ENCODE measurements at regions not wholly inside any gene's neighbourhood (a gene's known extent, or its start where the extent isn't known, plus 50 kb on each side); places are given as distances from the start of the nearest gene placed in this dataset.

GRCh38 chr21:34022627-34023335, 50.6 kb upstream of the MRPS6 start:
- Histone ChIP-seq H3K4me3 (ENCODE audit: insufficient read depth, low read depth, low read length) (no peak overlapping the region), H3K27me3 (ENCODE audit: control insufficient read depth, insufficient read depth, low read length, poor library complexity, severe bottlenecking) (no peaks in the 10 kb centered on the region), H3K9me3 (ENCODE audit: control insufficient read depth, low read length) (no peaks in the 10 kb centered on the region), H3K4me1 (ENCODE audit: control insufficient read depth, insufficient read depth, low read length) (peaks cover 16% of the 10 kb centered on the region), H3K36me3 (ENCODE audit: control insufficient read depth, insufficient read depth, low read length) (no peaks in the 10 kb centered on the region), H3K27ac (ENCODE audit: insufficient read depth, low read depth, low read length, poor library complexity, severe bottlenecking) (peak overlapping the region; percentile 61)
- 61 to 62% methylated on average over 3 of the region's 3 CpGs for WGBS, 2 experiments

GRCh38 chr21:34021726-34022125, 51.7 kb upstream of the MRPS6 start:
- Histone ChIP-seq H3K36me3 (ENCODE audit: control insufficient read depth, insufficient read depth, low read length) (no peaks in the 10 kb centered on the region), H3K4me1 (ENCODE audit: control insufficient read depth, insufficient read depth, low read length) (peaks cover 16% of the 10 kb centered on the region), H3K27ac (ENCODE audit: insufficient read depth, low read depth, low read length, poor library complexity, severe bottlenecking) (no peak overlapping the region), H3K4me3 (ENCODE audit: insufficient read depth, low read depth, low read length) (no peak overlapping the region), H3K9me3 (ENCODE audit: control insufficient read depth, low read length) (no peaks in the 10 kb centered on the region), H3K27me3 (ENCODE audit: control insufficient read depth, insufficient read depth, low read length, poor library complexity, severe bottlenecking) (no peaks in the 10 kb centered on the region)
- WGBS, 2 experiments: 88 to 100% methylated on average over 2 of the region's 2 CpGs

GRCh38 chr21:34020983-34021553, 52.3 kb upstream of the MRPS6 start:
- Histone ChIP-seq H3K4me3 (ENCODE audit: insufficient read depth, low read depth, low read length) (no peak overlapping the region), H3K27ac (ENCODE audit: insufficient read depth, low read depth, low read length, poor library complexity, severe bottlenecking) (no peak overlapping the region)
- 98% methylated on average over 4 of the region's 4 CpGs for WGBS, 2 experiments

GRCh38 chr21:34020005-34020847, 53.2 kb upstream of the MRPS6 start:
- no peak overlapping the region for H3K4me3 ChIP-seq (ENCODE audit: insufficient read depth, low read depth, low read length)
- no peak overlapping the region for H3K27ac ChIP-seq (ENCODE audit: insufficient read depth, low read depth, low read length, poor library complexity, severe bottlenecking)
- H3K9me3 ChIP-seq (ENCODE audit: control insufficient read depth, low read length): no peaks in the 10 kb centered on the region
- H3K27me3 ChIP-seq (ENCODE audit: control insufficient read depth, insufficient read depth, low read length, poor library complexity, severe bottlenecking): no peaks in the 10 kb centered on the region
- no peaks in the 10 kb centered on the region for H3K36me3 ChIP-seq (ENCODE audit: control insufficient read depth, insufficient read depth, low read length)
- peaks cover 16% of the 10 kb centered on the region for H3K4me1 ChIP-seq (ENCODE audit: control insufficient read depth, insufficient read depth, low read length)
- 68 to 75% methylated on average over 5 to 6 of the region's 6 CpGs for WGBS, 2 experiments

More at GRCh38 chr21:34020983-34021553, 52.3 kb upstream of the MRPS6 start:
- Histone ChIP-seq H3K36me3 (ENCODE audit: control insufficient read depth, insufficient read depth, low read length) (no peaks in the 10 kb centered on the region), H3K4me1 (ENCODE audit: control insufficient read depth, insufficient read depth, low read length) (peaks cover 16% of the 10 kb centered on the region), H3K9me3 (ENCODE audit: control insufficient read depth, low read length) (no peaks in the 10 kb centered on the region), H3K27me3 (ENCODE audit: control insufficient read depth, insufficient read depth, low read length, poor library complexity, severe bottlenecking) (no peaks in the 10 kb centered on the region)

GRCh38 chr21:34019402-34019801, 54.0 kb upstream of the MRPS6 start:
- Histone ChIP-seq H3K36me3 (ENCODE audit: control insufficient read depth, insufficient read depth, low read length) (no peaks in the 10 kb centered on the region), H3K27me3 (ENCODE audit: control insufficient read depth, insufficient read depth, low read length, poor library complexity, severe bottlenecking) (no peaks in the 10 kb centered on the region), H3K27ac (ENCODE audit: insufficient read depth, low read depth, low read length, poor library complexity, severe bottlenecking) (no peak overlapping the region), H3K4me3 (ENCODE audit: insufficient read depth, low read depth, low read length) (no peak overlapping the region), H3K4me1 (ENCODE audit: control insufficient read depth, insufficient read depth, low read length) (peaks cover 16% of the 10 kb centered on the region), H3K9me3 (ENCODE audit: control insufficient read depth, low read length) (no peaks in the 10 kb centered on the region)
- WGBS, 2 experiments: 88 to 97% methylated on average over 1 of the region's 1 CpG

- Histone ChIP-seq H3K27me3 (ENCODE audit: control insufficient read depth, insufficient read depth, low read length, poor library complexity, severe bottlenecking) (no peaks in the 10 kb centered on the region), H3K27ac (ENCODE audit: insufficient read depth, low read depth, low read length, poor library complexity, severe bottlenecking) (no peak overlapping the region), H3K9me3 (ENCODE audit: control insufficient read depth, low read length) (no peaks in the 10 kb centered on the region), H3K4me3 (ENCODE audit: insufficient read depth, low read depth, low read length) (no peak overlapping the region), H3K4me1 (ENCODE audit: control insufficient read depth, insufficient read depth, low read length) (peaks cover 16% of the 10 kb centered on the region), H3K36me3 (ENCODE audit: control insufficient read depth, insufficient read depth, low read length) (no peaks in the 10 kb centered on the region)
- WGBS, 2 experiments: 88 to 90% methylated on average over 1 of the region's 1 CpG
Measured at GRCh38 chr21:34018910-34019309, 54.5 kb upstream of the MRPS6 start.

- peaks cover 11% of the 10 kb centered on the region for H3K4me1 ChIP-seq (ENCODE audit: control insufficient read depth, insufficient read depth, low read length)
- H3K36me3 ChIP-seq (ENCODE audit: control insufficient read depth, insufficient read depth, low read length): no peaks in the 10 kb centered on the region
- H3K27ac ChIP-seq (ENCODE audit: insufficient read depth, low read depth, low read length, poor library complexity, severe bottlenecking): no peak overlapping the region
- no peaks in the 10 kb centered on the region for H3K27me3 ChIP-seq (ENCODE audit: control insufficient read depth, insufficient read depth, low read length, poor library complexity, severe bottlenecking)
- no peak overlapping the region for H3K4me3 ChIP-seq (ENCODE audit: insufficient read depth, low read depth, low read length)
- H3K9me3 ChIP-seq (ENCODE audit: control insufficient read depth, low read length): no peaks in the 10 kb centered on the region
- WGBS, 2 experiments: 88 to 94% methylated on average over 1 of the region's 1 CpG
Measured at GRCh38 chr21:34018185-34018584, 55.2 kb upstream of the MRPS6 start.

GRCh38 chr21:34017039-34017961, 56.1 kb upstream of the MRPS6 start:
- no peaks in the 10 kb centered on the region for H3K9me3 ChIP-seq (ENCODE audit: control insufficient read depth, low read length)
- H3K27ac ChIP-seq (ENCODE audit: insufficient read depth, low read depth, low read length, poor library complexity, severe bottlenecking): no peak overlapping the region
- 95 to 98% methylated on average over 4 to 5 of the region's 5 CpGs for WGBS, 2 experiments
- H3K27me3 ChIP-seq (ENCODE audit: control insufficient read depth, insufficient read depth, low read length, poor library complexity, severe bottlenecking): no peaks in the 10 kb centered on the region
- no peaks in the 10 kb centered on the region for H3K36me3 ChIP-seq (ENCODE audit: control insufficient read depth, insufficient read depth, low read length)
- H3K4me3 ChIP-seq (ENCODE audit: insufficient read depth, low read depth, low read length): no peak overlapping the region
- H3K4me1 ChIP-seq (ENCODE audit: control insufficient read depth, insufficient read depth, low read length): peaks cover 2% of the 10 kb centered on the region

GRCh38 chr21:34012640-34013039, 60.7 kb upstream of the MRPS6 start:
- Histone ChIP-seq H3K4me1 (ENCODE audit: control insufficient read depth, insufficient read depth, low read length) (no peaks in the 10 kb centered on the region), H3K27ac (ENCODE audit: insufficient read depth, low read depth, low read length, poor library complexity, severe bottlenecking) (no peak overlapping the region), H3K36me3 (ENCODE audit: control insufficient read depth, insufficient read depth, low read length) (no peaks in the 10 kb centered on the region), H3K4me3 (ENCODE audit: insufficient read depth, low read depth, low read length) (no peak overlapping the region), H3K27me3 (ENCODE audit: control insufficient read depth, insufficient read depth, low read length, poor library complexity, severe bottlenecking) (no peaks in the 10 kb centered on the region), H3K9me3 (ENCODE audit: control insufficient read depth, low read length) (no peaks in the 10 kb centered on the region)
- 91 to 96% methylated on average over 3 of the region's 3 CpGs for WGBS, 2 experiments

All from ectodermal cell (in vitro differentiated cells).